ENCODE measurements at regions not wholly inside any gene's neighbourhood (a gene's known extent, or its start where the extent isn't known, plus 50 kb on each side); places are given as distances from the start of the nearest gene placed in this dataset.

- H3K9me3 Mint-ChIP-seq (ENCODE audit: low read depth), result no peaks in the 10 kb centered on the region
- no peaks in the 10 kb centered on the region for H3K36me3 Mint-ChIP-seq (ENCODE audit: insufficient read depth)
- H3K27me3 Mint-ChIP-seq, result no peaks in the 10 kb centered on the region
- H3K4me1 Mint-ChIP-seq (ENCODE audit: low read depth), result peaks cover 2% of the 10 kb centered on the region
- DNase-seq (ENCODE audit: low spot score, unreplicated experiment), result no peak
- H3K27ac Mint-ChIP-seq, result no peak overlapping the region
- TF ChIP-seq CTCF (IDR thresholded peaks at IDR 0.05; ENCODE audit: unreplicated experiment), result no peak
- no peak overlapping the region for H3K4me3 Mint-ChIP-seq (ENCODE audit: low read depth)
Measured at GRCh38 chr4:36394352-36394903, 113.0 kb downstream of the DTHD1 start.

GRCh38 chr4:36399762-36400353 lies 118.4 kb downstream of the DTHD1 start:
- Mint-ChIP-seq H3K36me3 (ENCODE audit: insufficient read depth) (no peaks in the 10 kb centered on the region), H3K4me1 (ENCODE audit: low read depth) (no peaks in the 10 kb centered on the region), H3K27ac (no peak overlapping the region), H3K9me3 (ENCODE audit: low read depth) (no peaks in the 10 kb centered on the region), H3K4me3 (ENCODE audit: low read depth) (no peak overlapping the region), H3K27me3 (no peaks in the 10 kb centered on the region)
- DNase-seq (ENCODE audit: low spot score, unreplicated experiment), result no peak
- TF ChIP-seq CTCF (IDR thresholded peaks at IDR 0.05; ENCODE audit: unreplicated experiment), result peak; percentile 70

GRCh38 chr4:36402008-36402758 lies 120.8 kb downstream of the DTHD1 start:
- no peak for TF ChIP-seq CTCF (IDR thresholded peaks at IDR 0.05; ENCODE audit: unreplicated experiment)
- DNase-seq (ENCODE audit: low spot score, unreplicated experiment), result no peak
- no peaks in the 10 kb centered on the region for H3K36me3 Mint-ChIP-seq (ENCODE audit: insufficient read depth)
- H3K9me3 Mint-ChIP-seq (ENCODE audit: low read depth), result no peaks in the 10 kb centered on the region
- H3K4me1 Mint-ChIP-seq (ENCODE audit: low read depth), result peaks cover 3% of the 10 kb centered on the region
- no peak overlapping the region for H3K4me3 Mint-ChIP-seq (ENCODE audit: low read depth)
- no peak overlapping the region for H3K27ac Mint-ChIP-seq
- H3K27me3 Mint-ChIP-seq, result no peaks in the 10 kb centered on the region

- Mint-ChIP-seq H3K4me3 (ENCODE audit: low read depth) (no peak overlapping the region), H3K36me3 (ENCODE audit: insufficient read depth) (no peaks in the 10 kb centered on the region), H3K9me3 (ENCODE audit: low read depth) (peaks cover 3% of the 10 kb centered on the region), H3K27ac (no peak overlapping the region), H3K27me3 (no peaks in the 10 kb centered on the region), H3K4me1 (ENCODE audit: low read depth) (no peaks in the 10 kb centered on the region)
- no peak for DNase-seq (ENCODE audit: low spot score, unreplicated experiment)
- TF ChIP-seq CTCF (IDR thresholded peaks at IDR 0.05; ENCODE audit: unreplicated experiment), result no peak
Measured at GRCh38 chr4:36411338-36411737, 129.9 kb downstream of the DTHD1 start.

- Mint-ChIP-seq H3K27me3 (no peaks in the 10 kb centered on the region), H3K9me3 (ENCODE audit: low read depth) (no peaks in the 10 kb centered on the region), H3K36me3 (ENCODE audit: insufficient read depth) (no peaks in the 10 kb centered on the region), H3K4me3 (ENCODE audit: low read depth) (no peak overlapping the region), H3K27ac (no peak overlapping the region), H3K4me1 (ENCODE audit: low read depth) (no peaks in the 10 kb centered on the region)
- TF ChIP-seq CTCF (IDR thresholded peaks at IDR 0.05; ENCODE audit: unreplicated experiment), result peak; percentile 56
- no peak for DNase-seq (ENCODE audit: low spot score, unreplicated experiment)
Measured at GRCh38 chr4:36414248-36414647, 132.8 kb downstream of the DTHD1 start.
